ENCODE measurements at regions not wholly inside any gene's neighbourhood (a gene's known extent, or its start where the extent isn't known, plus 50 kb on each side); places are given as distances from the start of the nearest gene placed in this dataset.

DNA sequence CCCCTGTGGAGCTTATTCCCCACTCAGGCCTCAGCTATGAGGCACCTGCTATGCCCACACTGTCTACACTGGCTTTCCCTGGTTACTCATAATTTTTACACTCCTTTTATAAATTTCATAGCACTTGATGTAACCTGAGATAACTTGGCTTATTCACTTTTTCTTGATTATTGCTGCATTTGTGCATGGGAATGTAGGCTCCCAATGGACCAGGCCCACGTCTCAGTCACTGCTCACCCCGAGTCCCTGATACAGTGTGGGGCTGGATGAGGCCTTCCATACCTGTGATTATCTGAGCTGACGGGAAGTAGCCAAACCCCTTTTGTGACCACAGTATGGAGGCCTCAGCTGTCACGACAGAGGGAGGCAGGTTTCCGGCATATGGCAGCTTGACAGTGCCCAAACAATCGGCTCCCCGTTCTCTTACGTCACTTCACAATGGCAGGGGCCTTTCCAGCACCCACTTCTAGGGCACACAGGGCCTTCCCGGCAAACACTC lies 645.3 kb downstream of the ACTR3B start:
- Histone ChIP-seq H3K27me3 (replicated peaks; ENCODE audit: insufficient read depth, low read depth, low read length, poor library complexity) (no peaks in the 10 kb centered on the region), H3K9me3 (ENCODE audit: low read depth, low read length, poor library complexity, severe bottlenecking) (no peaks in the 10 kb centered on the region), H3K4me1 (ENCODE audit: insufficient read depth, low read length, poor library complexity, severe bottlenecking) (no peaks in the 10 kb centered on the region), H3K36me3 (ENCODE audit: insufficient read depth, low read length, poor library complexity, severe bottlenecking) (no peaks in the 10 kb centered on the region), H3K4me3 (ENCODE audit: low read depth, low read length, poor library complexity, severe bottlenecking) (no peak overlapping the region), H3K27ac (ENCODE audit: low read depth, low read length, poor library complexity, severe bottlenecking) (no peak overlapping the region)
- no peak for DNase-seq (ENCODE audit: low spot score)
- TF ChIP-seq EZH2 (IDR thresholded peaks at IDR 0.05; ENCODE audit: borderline replicate concordance, low read depth, low read length, poor library complexity, severe bottlenecking): no peak
- TF ChIP-seq, protein P1, sequence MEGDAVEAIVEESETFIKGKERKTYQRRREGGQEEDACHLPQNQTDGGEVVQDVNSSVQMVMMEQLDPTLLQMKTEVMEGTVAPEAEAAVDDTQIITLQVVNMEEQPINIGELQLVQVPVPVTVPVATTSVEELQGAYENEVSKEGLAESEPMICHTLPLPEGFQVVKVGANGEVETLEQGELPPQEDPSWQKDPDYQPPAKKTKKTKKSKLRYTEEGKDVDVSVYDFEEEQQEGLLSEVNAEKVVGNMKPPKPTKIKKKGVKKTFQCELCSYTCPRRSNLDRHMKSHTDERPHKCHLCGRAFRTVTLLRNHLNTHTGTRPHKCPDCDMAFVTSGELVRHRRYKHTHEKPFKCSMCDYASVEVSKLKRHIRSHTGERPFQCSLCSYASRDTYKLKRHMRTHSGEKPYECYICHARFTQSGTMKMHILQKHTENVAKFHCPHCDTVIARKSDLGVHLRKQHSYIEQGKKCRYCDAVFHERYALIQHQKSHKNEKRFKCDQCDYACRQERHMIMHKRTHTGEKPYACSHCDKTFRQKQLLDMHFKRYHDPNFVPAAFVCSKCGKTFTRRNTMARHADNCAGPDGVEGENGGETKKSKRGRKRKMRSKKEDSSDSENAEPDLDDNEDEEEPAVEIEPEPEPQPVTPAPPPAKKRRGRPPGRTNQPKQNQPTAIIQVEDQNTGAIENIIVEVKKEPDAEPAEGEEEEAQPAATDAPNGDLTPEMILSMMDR (conservative IDR thresholded peaks at IDR 0.05; ENCODE audit: low read depth, low read length): no peak
- BruUV-seq (replicated peaks): no TSS peak
- CTCF ChIA-PET: no interaction called here
- intact Hi-C loops (cut with micrococcal nuclease; ENCODE audit: unreplicated experiment): no loop called here
- POLR2A ChIA-PET (ENCODE audit: low non-redundant PET): no interaction called here

DNA sequence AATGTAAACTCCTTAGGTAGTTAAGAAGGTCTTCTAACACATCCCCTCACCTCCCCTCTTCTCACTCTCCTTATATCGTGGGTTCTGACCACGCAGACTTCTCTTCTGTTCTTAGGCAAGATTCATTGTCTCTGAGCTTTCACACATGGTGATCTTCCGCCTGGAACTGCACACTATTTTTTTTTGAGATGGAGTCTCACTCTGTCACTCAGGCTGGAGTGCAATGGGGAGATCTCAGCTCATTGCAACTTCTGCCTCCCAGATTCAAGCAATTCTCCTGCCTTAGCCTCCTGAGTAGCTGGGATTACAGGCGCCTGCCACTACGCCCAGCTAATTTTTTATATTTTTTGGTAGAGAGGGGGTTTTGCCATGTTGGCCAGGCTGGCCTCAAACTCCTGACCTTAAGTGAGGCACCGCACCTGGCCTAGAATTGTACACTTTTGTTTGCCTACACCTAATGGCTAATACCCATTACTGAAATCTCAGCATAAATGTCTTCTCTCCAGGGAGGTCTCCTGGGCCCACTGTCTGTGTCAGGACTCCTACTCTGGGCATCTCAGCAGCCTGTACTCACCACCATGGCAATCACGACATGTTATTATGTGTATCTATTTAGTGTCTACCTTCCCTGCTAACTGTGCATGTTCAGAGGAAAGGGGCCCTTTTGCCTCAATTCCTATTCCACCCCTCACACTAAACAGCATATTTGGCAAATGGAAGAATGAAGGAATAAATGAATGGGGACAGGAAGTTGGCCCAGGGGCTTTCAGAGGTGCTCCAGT lies 646.3 kb upstream of the DPP6 start:
- Histone ChIP-seq H3K4me1 (ENCODE audit: insufficient read depth, low read length, poor library complexity, severe bottlenecking) (no peaks in the 10 kb centered on the region), H3K4me3 (ENCODE audit: low read depth, low read length, poor library complexity, severe bottlenecking) (no peak overlapping the region), H3K36me3 (ENCODE audit: insufficient read depth, low read length, poor library complexity, severe bottlenecking) (no peaks in the 10 kb centered on the region), H3K27ac (ENCODE audit: low read depth, low read length, poor library complexity, severe bottlenecking) (no peak overlapping the region), H3K27me3 (replicated peaks; ENCODE audit: insufficient read depth, low read depth, low read length, poor library complexity) (no peaks in the 10 kb centered on the region), H3K9me3 (ENCODE audit: low read depth, low read length, poor library complexity, severe bottlenecking) (no peaks in the 10 kb centered on the region)
- no TSS peak for BruUV-seq (replicated peaks)
- CTCF ChIA-PET: no interaction called here
- no peak for DNase-seq (ENCODE audit: low spot score)
- intact Hi-C loops (cut with micrococcal nuclease; ENCODE audit: unreplicated experiment): no loop called here
- POLR2A ChIA-PET (ENCODE audit: low non-redundant PET): no interaction called here
- TF ChIP-seq EZH2 (IDR thresholded peaks at IDR 0.05; ENCODE audit: borderline replicate concordance, low read depth, low read length, poor library complexity, severe bottlenecking): no peak
- TF ChIP-seq, protein P1 (conservative IDR thresholded peaks at IDR 0.05; ENCODE audit: low read depth, low read length): no peak

DNA sequence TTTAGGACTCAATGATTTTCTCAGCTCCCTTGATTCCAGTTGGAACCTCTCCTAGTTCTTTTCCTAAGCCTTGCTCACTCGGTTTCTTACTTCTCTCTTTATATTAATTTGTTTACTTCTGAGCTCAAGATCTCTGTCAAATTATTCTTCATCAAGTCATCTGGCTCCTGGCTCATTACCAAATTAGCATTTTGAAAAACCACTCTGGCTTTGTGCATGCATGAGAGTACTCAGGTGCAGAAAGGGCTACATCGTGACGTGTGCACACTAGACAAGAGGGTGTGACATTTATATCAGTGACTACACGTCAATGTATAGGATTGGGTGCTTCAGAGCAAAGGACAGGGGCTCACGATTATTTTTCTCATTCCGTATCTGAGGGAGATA lies 645.7 kb upstream of the DPP6 start:
- TF ChIP-seq, protein P1 (conservative IDR thresholded peaks at IDR 0.05; ENCODE audit: low read depth, low read length): no peak
- TF ChIP-seq EZH2 (IDR thresholded peaks at IDR 0.05; ENCODE audit: borderline replicate concordance, low read depth, low read length, poor library complexity, severe bottlenecking): no peak
- no TSS peak for BruUV-seq (replicated peaks)
- DNase-seq (ENCODE audit: low spot score): no peak
- intact Hi-C loops (cut with micrococcal nuclease; ENCODE audit: unreplicated experiment): no loop called here
- no peaks in the 10 kb centered on the region for H3K27me3 ChIP-seq (replicated peaks; ENCODE audit: insufficient read depth, low read depth, low read length, poor library complexity)
- H3K9me3 ChIP-seq (ENCODE audit: low read depth, low read length, poor library complexity, severe bottlenecking): no peaks in the 10 kb centered on the region
- H3K36me3 ChIP-seq (ENCODE audit: insufficient read depth, low read length, poor library complexity, severe bottlenecking): no peaks in the 10 kb centered on the region
- H3K4me1 ChIP-seq (ENCODE audit: insufficient read depth, low read length, poor library complexity, severe bottlenecking): no peaks in the 10 kb centered on the region
- H3K27ac ChIP-seq (ENCODE audit: low read depth, low read length, poor library complexity, severe bottlenecking): no peak overlapping the region
- no peak overlapping the region for H3K4me3 ChIP-seq (ENCODE audit: low read depth, low read length, poor library complexity, severe bottlenecking)
- CTCF ChIA-PET: no interaction called here
- POLR2A ChIA-PET (ENCODE audit: low non-redundant PET): no interaction called here

All from A673 (cell line).